GM18907 (cell line): ENCODE measurements at regions not wholly inside any gene's neighbourhood (a gene's known extent, or its start where the extent isn't known, plus 50 kb on each side); places are given as distances from the start of the nearest gene placed in this dataset.

Source experiments
- ATAC-seq: cut with Tn5 transposase; IDR thresholded peaks from one replicate; pipeline ENCODE4 v1.9.1; 2021; ENCODE audit warnings: mild to moderate bottlenecking, moderate library complexity; ENCODE audit not compliant: unreplicated experiment

DNA sequence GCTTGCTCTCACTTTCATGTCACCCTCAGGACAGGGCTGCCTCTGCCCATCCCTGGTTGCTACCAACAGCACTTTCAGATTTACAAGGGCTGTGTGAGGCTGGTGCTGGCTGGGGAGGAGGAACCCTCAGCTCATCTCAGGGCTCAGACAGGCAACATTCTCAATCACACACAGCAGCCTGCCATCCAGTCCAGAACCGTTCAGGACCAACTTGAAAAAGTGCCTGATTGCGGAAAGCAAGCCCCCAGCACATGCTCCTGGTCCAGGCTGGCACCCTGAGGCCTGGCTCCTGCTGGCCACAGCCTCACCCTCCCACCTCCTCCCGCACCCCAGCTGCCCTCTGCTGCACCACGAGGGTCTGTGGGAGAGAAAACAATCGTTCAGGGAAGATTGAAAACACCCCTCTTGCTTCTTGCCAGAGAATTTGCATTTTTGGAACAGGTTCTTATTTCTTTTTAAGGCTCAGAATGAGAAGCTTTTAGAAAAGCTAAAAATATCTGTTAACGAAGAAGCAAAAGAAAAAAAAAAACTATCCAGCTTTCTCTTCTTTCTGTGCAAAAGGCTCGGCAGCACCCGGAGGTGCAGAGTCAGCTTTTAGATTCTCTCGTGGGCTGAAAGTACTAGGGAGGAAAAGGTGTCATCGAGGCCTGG, 403.8 kb upstream of the ID2 start:
- no peak for ATAC-seq

GRCh38 chr2:8278709-8279354, 403.0 kb upstream of the ID2 start:
- ATAC-seq, result no peak

DNA sequence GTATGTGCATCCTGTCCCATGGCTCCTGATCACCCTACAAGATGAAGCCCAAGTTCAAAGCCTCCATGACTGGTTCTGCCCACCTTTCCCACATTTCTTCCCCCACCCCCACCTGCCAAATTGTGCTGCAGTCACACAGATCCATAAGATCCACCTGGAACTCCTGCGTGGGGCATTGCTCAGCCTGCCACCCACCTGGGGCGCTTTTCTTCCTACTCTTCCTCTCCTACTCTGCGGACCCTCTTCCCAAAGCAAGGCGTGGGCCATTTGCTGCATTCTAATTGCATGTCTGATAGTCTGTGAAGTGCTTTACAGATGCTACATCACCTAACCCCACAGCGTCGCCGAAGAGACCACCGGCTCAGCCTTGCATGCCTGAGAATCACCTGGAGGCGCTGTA, 402.4 kb upstream of the ID2 start:
- no peak for ATAC-seq

- no peak for ATAC-seq
Observed at GRCh38 chr2:8281234-8281633, 400.6 kb upstream of the ID2 start.

GRCh38 chr2:8281950-8282857, 399.7 kb upstream of the ID2 start:
- no peak for ATAC-seq

DNA sequence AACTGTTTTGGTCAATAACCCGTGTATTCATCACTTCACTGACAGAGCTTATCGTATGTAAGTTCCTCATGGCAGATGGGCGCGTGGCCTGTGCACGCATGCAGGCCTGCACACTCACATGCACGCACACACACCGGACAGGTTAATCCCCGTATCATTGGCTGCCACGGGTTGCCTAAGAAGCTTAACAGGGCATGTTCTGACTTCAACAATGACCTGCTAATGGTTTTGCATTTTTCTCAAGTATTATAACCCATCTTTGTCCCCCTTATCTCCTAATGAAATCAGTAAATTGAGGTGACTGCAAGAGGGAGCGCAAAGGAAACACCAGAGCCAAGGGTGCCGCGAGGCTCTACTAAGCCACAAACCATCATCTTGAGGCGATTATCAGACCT, 399.0 kb upstream of the ID2 start:
- ATAC-seq, result no peak

DNA sequence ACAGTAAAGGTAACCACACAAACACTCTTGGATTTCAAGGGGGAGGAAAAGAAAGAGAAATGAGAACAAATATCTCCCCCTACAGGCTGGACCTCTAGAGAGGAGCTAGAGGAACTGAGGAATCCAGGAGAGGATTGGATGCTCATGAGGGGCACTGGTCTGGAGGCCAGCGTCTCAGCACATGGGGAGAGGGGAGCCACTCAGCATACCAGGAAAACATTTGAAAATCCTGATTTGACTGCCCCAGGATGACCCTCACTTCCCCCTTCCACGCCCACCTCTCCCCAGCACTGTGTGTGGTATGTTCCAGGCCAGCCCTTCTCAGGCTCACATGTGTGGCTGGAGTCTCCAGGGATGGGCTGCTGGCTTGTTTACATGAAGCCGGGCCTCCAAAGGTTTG, 396.8 kb upstream of the ID2 start:
- no peak for ATAC-seq

DNA sequence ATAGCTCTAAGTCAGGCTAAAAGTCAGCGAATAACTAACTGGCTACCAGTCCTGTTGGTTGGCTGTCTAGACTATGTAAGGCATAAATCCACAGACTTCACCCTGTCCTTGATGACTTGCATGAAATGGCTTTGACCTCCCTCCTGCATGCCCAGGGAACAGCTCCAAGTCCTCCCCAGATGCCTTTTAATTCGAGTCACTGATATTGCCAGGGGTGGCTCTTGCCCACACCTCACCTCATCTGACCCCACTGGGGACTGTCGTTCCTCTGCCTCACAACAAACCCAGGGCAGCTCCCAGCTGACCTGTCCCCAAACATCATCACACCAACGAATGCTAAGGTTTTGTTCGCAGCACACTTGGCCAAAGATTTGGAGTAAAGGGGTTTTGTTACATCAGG, 396.0 kb upstream of the ID2 start:
- ATAC-seq, result no peak

- ATAC-seq, result no peak
Observed at GRCh38 chr2:8288206-8288605, 393.6 kb upstream of the ID2 start.

DNA sequence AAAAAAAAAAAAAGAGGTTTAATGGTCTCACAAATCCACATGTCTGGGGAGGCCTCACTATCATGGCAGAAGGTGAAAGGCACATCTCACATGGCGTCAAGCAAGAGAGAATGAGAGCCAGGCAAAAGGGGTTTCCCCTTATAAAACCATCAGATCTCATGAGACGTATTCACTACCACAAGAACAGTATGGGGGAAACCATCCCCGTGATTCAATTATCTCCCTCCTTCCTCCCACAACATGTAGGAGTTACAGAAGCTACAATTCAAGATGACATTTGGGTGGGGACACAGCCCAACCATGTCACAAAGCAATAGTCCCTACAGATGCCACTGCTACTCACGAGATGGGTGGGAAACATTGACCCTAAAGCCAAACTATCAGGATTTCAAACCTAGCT, 392.7 kb upstream of the ID2 start:
- ATAC-seq, result no peak

DNA sequence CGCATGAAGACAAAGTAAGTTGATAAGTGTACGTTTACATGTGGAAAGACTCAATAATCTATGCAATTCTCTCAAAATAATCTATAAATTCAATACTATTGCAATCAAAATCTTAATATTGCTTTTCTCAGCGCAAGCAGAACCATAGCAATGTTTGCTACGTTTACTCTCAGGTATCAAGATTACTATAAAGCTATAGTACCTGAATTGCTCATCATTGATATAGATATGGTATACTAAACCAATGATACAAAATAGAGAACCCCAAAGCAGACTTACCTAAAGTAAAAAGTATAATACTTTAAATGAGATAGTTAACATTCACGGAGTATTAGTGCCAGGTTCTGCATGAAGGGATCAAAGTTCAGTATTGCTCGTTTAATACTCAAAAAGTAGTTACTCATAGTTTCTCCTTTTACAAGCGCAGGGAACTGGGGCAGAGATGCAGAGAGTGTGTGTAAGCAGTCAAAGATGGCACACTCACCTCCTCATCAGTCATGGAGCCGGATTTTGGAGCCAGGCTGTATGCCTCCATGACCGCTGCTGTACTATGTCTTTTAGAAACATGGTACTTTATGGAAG, 391.0 kb upstream of the ID2 start:
- no peak for ATAC-seq

DNA sequence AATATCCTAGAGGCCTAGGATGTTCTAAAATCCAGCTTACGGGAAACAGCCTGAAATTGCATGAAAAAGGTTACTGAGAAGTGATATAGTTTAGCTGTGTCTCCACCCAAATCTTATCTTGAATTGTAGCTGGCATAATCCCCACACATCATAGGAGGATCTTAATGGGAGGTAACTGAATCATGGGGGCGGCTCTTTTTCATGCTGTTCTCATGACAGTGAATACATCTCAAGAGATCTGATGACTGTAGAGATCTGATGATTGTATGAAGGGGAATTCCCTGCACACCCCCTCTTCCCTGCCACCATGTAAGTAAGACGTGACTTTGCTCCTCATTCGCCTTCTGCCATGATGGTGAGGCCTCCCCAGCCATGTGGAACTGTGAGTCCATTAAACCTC, 385.6 kb upstream of the ID2 start:
- no peak for ATAC-seq

DNA sequence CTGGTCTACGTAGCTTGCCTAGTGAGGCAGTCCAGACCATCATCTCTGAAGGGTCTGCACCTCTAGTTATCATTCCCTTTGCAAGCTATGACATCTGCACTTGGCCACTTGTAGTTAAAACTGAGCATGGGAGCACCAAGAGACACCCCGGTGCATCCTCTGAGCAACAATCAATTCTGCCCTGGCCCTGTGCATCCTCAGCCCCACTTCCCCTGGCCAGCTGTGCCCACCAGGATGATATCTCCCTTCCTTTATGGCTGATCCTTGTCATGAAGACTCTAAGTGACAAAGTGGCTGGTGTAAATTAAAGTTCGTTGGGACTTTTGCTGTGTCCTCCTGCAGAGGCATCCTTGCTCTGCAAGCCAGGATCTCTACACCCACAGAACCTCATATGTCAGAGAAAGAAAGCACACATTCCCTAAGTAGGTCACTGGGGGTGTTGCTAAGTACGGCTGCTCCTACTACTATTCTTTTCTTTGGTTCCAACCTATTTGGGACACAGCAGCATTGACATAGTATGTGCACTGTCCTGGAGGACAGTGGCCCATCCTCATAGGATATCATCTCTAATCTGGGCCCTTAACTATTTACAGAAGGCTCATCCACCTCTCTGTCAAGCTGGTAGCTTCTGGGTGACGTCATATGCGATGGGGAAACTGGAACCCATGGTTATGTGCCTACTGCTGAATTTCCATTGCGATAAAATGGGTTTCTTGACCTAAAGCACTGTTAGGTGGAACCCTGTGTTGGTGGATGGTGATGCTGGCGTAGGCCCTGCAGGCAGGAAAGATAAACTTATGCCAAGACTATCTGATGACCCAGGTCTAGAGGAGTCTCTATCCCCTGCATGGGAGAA, 384.3 kb upstream of the ID2 start:
- no peak for ATAC-seq

DNA sequence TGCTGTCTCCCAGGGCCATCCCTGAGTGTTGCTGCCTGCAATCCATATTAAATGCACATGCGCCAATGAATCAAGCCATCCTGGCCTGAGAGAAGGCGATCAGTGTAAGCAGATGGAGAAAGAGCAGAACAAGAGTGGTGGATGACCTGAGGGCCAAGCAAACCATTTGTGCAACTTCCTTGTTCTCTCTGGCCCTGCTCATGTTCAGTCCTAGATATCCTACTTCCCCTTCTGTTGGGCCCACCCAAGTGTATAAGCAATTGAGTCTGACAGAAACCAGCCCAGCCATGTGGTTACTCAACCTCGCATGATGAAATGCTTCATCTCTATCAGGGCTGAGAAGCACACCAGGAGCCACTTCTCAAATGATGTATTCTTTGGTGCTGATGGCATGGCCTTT, 383.1 kb upstream of the ID2 start:
- no peak for ATAC-seq

DNA sequence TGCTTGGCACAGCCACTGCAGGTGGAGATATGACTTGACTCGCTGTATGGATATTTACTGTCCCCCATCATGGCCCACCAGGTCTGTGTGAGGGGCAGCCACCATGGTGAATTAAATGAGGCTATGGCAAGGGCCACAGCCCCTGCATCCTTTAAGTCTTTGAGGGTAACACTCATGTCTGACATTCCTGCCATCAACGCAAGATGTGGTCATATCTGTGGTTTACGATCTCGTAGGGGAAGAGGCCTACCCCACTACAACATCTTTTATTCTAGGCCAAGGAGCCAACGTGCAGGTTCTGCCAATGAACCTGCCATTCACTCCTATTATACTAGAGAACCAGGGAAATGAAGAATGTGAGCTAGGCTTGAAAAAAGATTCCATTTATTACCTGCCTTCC, 381.6 kb upstream of the ID2 start:
- no peak for ATAC-seq

- ATAC-seq, result no peak
Observed at GRCh38 chr2:8300905-8301304, 381.0 kb upstream of the ID2 start.

DNA sequence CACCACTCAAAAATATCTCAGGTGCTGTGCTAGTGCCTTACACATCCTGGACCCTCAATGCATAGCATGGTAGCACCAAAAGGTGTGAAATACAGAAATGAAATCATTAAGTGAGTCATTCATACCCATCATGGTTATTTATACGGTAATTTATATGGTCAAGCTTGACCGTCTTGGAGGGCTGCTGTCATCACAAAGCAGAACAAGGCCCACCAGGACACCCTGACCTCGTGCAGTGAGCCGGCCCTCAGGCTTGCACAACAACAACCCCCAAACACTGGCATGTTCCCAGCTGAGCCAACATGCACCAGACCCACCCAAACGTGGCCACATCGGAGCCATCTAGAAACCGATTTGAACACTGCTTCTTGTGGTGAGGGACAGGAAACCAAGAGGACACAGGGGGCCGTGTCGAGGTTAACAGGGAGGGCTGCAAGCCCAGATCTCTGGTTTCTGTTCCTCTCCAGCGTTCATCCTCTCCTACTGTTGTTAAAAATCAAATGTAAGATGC, 378.5 kb upstream of the ID2 start:
- ATAC-seq, result peak; percentile 83

GRCh38 chr2:8304821-8305766, 376.8 kb upstream of the ID2 start:
- ATAC-seq, result no peak
